Stomach (tissue), 4 donors: ENCODE measurements at regions not wholly inside any gene's neighbourhood (a gene's known extent, or its start where the extent isn't known, plus 50 kb on each side); places are given as distances from the start of the nearest gene placed in this dataset.

Experiments used
- CTCF ChIP-seq, 7 experiments: fragments of 450-650 bp in 4 of 7; fragments of 200-600 bp in 3 of 7; sonication (generic) in 3 of 7; IDR thresholded peaks; one replicate each; pipeline ENCODE4 v1.5.1; 2016 to 2019; ENCODE audit warnings: antibody characterized with exemption in 7 of 7, control low read depth in 2 of 7, mild to moderate bottlenecking in 1 of 7
- EP300 ChIP-seq: sonication (generic); formaldehyde crosslinking; IDR thresholded peaks from one replicate; pipeline ENCODE4 v1.6.1; 2017; ENCODE audit warnings: antibody characterized with exemption
- POLR2A ChIP-seq, 4 donors: fragments of 450-650 bp; IDR thresholded peaks; one replicate each; pipeline ENCODE4 v1.6.1; 2016; ENCODE audit warnings: antibody characterized with exemption in 4 of 4, control low read depth in 2 of 4, mild to moderate bottlenecking in 1 of 4, moderate library complexity in 1 of 4
- POLR2AphosphoS5 ChIP-seq, 3 donors: sonication (generic); formaldehyde crosslinking; IDR thresholded peaks; one replicate each; pipeline ENCODE4 v1.6.1; 2016; ENCODE audit warnings: antibody characterized with exemption in 3 of 3

GRCh38 chr3:153601374-153601853, 439.4 kb downstream of the RAP2B start:
- TF ChIP-seq CTCF (IDR thresholded peaks at IDR 0.05): no peak
- TF ChIP-seq POLR2AphosphoS5 (IDR thresholded peaks at IDR 0.05): no peak
- TF ChIP-seq EP300: no peak
- no peak for TF ChIP-seq POLR2A (IDR thresholded peaks at IDR 0.05)
